SK-N-SH treated with all-trans-retinoic acid at 6 μM for 48 hours (cell line): ENCODE measurements at regions not wholly inside any gene's neighbourhood (a gene's known extent, or its start where the extent isn't known, plus 50 kb on each side); places are given as distances from the start of the nearest gene placed in this dataset.

Source experiments
- ARNTL ChIP-seq: fragments of 450-650 bp; formaldehyde crosslinking; IDR thresholded peaks from 2 replicates; pipeline ENCODE4 v1.5.0; 2020; ENCODE audit warnings: low read depth, mild to moderate bottlenecking, moderate library complexity, borderline replicate concordance
- OSR1 ChIP-seq: fragments of 250-450 bp; sonication (Bioruptor Pico); IDR thresholded peaks from 2 replicates; pipeline ENCODE4 v1.8.0; 2022; ENCODE audit warnings: moderate library complexity, mild to moderate bottlenecking, inconsistent platforms
- RARB ChIP-seq: fragments of 250-450 bp; sonication (Bioruptor Pico); IDR thresholded peaks from 2 replicates; pipeline ENCODE4 v1.8.0; 2021; ENCODE audit warnings: mild to moderate bottlenecking, moderate library complexity
- TOX ChIP-seq: fragments of 250-450 bp; sonication (Bioruptor Pico); IDR thresholded peaks from 2 replicates; pipeline ENCODE4 v1.8.0; 2021; ENCODE audit warnings: mild to moderate bottlenecking, moderate library complexity, borderline replicate concordance
- TF ChIP-seq, protein P1 (sequence below): fragments of 250-450 bp; sonication (Bioruptor Pico); IDR thresholded peaks from 2 replicates; pipeline ENCODE4 v1.8.0; 2021; ENCODE audit warnings: low read depth, mild to moderate bottlenecking, moderate library complexity, borderline replicate concordance
- TF ChIP-seq, protein P2 (sequence below): fragments of 250-450 bp; sonication (Bioruptor Pico); IDR thresholded peaks from 2 replicates; pipeline ENCODE4 v1.5.1; 2020; ENCODE audit warnings: low read depth, mild to moderate bottlenecking, moderate library complexity

DNA sequence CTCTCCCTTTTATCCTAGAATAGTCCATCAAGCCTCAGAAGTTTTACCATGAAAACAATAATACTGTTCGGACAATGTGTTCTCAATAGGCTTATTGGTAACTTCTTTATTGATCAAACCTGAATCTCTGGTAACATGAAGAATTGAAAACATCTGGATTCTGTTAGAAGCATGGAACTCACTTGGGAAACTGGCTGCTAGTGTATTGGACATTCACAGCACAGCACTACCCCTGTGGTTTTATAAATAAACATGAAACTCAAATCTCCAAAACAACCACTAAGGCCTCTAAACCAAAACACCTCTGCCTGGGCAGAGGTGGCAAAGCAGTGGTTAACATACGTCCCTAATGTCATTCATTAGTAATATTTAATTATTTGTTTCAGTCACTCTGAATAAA is 157.6 kb upstream of the KCNQ5 start:
- TF ChIP-seq ARNTL (CRISPR knock-in tag) (no peak), OSR1 (CRISPR knock-in tag) (no peak), TOX (CRISPR knock-in tag) (no peak), RARB (CRISPR knock-in tag) (no peak)
- TF ChIP-seq, protein P1, sequence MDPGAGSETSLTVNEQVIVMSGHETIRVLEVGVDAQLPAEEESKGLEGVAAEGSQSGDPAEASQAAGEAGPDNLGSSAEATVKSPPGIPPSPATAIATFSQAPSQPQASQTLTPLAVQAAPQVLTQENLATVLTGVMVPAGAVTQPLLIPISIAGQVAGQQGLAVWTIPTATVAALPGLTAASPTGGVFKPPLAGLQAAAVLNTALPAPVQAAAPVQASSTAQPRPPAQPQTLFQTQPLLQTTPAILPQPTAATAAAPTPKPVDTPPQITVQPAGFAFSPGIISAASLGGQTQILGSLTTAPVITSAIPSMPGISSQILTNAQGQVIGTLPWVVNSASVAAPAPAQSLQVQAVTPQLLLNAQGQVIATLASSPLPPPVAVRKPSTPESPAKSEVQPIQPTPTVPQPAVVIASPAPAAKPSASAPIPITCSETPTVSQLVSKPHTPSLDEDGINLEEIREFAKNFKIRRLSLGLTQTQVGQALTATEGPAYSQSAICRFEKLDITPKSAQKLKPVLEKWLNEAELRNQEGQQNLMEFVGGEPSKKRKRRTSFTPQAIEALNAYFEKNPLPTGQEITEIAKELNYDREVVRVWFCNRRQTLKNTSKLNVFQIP (CRISPR knock-in tag): no peak
- TF ChIP-seq, protein P2, sequence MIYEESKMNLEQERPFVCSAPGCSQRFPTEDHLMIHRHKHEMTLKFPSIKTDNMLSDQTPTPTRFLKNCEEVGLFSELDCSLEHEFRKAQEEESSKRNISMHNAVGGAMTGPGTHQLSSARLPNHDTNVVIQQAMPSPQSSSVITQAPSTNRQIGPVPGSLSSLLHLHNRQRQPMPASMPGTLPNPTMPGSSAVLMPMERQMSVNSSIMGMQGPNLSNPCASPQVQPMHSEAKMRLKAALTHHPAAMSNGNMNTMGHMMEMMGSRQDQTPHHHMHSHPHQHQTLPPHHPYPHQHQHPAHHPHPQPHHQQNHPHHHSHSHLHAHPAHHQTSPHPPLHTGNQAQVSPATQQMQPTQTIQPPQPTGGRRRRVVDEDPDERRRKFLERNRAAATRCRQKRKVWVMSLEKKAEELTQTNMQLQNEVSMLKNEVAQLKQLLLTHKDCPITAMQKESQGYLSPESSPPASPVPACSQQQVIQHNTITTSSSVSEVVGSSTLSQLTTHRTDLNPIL (CRISPR knock-in tag): no peak
